ENCODE measurements at regions not wholly inside any gene's neighbourhood (a gene's known extent, or its start where the extent isn't known, plus 50 kb on each side); places are given as distances from the start of the nearest gene placed in this dataset.

DNA sequence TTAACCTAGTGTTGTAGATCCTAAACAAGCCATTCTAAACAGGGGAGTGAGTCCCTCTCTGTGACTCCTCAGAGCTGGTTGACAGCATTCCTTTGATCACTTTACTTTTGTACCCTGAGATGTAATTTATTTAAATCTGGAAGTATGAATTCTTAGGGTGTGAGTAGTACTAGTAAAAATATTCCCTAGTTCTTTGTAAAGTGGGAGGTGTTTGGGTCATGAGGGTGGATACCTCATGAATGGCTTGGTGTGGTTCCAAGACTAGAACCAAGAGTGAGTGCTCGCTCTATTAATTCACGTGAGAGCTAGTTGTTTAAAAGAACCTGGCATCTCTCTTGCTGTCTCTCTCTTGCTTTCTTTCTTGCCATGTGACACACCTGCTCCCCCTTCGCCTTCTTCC lies 223.7 kb downstream of the SQOR start:
- DNase-seq: no peak
- H3K27ac ChIP-seq (ENCODE audit: insufficient read depth, low read length): no peak overlapping the region
- H3K79me1 ChIP-seq (ENCODE audit: low read depth in 1 of 2, low read length in 2 of 2): no peaks in the 10 kb centered on the region
- no peaks in the 10 kb centered on the region for H3K36me3 ChIP-seq (ENCODE audit: control insufficient read depth, insufficient read depth, low read length)
- H3K18ac ChIP-seq (ENCODE audit: low read depth, low read length): no peak overlapping the region
- H3K4me3 ChIP-seq (ENCODE audit: insufficient read depth, low read depth, low read length): no peak overlapping the region
- intact Hi-C loops (cut with micrococcal nuclease): no loop called here
- H2AK5ac ChIP-seq (ENCODE audit: low read depth, low read length): no peak overlapping the region
- H3K56ac ChIP-seq (ENCODE audit: extremely low read depth, insufficient read depth, low read length): no peak overlapping the region
- H2AK9ac ChIP-seq (replicated peaks; ENCODE audit: low read depth, low read length, poor library complexity): no peak overlapping the region
- CTCF ChIA-PET: no interaction called here
- dilution Hi-C loops (cut with HindIII; ENCODE audit: low sequenced_read_pairs, unreplicated experiment): no loop called here
- ATAC-seq (ENCODE audit: low read depth): no peak
- H4K91ac ChIP-seq (ENCODE audit: insufficient read depth, low read depth, low read length): no peak overlapping the region
- no peak overlapping the region for H3K14ac ChIP-seq (replicated peaks; ENCODE audit: low read depth, low read length)
- no peaks in the 10 kb centered on the region for H3K9me1 ChIP-seq (ENCODE audit: insufficient read depth, low read length)
- H3K4ac ChIP-seq (ENCODE audit: low read depth, low read length): no peak overlapping the region
- H2BK15ac ChIP-seq (ENCODE audit: low read depth, low read length): no peak overlapping the region
- no peak overlapping the region for H3K4me2 ChIP-seq (ENCODE audit: low read depth, low read length)
- H4K8ac ChIP-seq (ENCODE audit: low read depth in 2 of 2, low read length in 2 of 2): no peak overlapping the region
- no TSS peak for BruUV-seq (replicated peaks)
- POLR2A ChIA-PET (ENCODE audit: unreplicated experiment): no interaction called here
- no peak for TF ChIP-seq RAD21 (IDR thresholded peaks at IDR 0.05; ENCODE audit: low read length)
- TF ChIP-seq SMC3 (IDR thresholded peaks at IDR 0.05; ENCODE audit: low read depth, low read length): no peak
- no peak for TF ChIP-seq CHD1 (IDR thresholded peaks at IDR 0.05; ENCODE audit: low read depth, low read length)
- TF ChIP-seq, protein P1, sequence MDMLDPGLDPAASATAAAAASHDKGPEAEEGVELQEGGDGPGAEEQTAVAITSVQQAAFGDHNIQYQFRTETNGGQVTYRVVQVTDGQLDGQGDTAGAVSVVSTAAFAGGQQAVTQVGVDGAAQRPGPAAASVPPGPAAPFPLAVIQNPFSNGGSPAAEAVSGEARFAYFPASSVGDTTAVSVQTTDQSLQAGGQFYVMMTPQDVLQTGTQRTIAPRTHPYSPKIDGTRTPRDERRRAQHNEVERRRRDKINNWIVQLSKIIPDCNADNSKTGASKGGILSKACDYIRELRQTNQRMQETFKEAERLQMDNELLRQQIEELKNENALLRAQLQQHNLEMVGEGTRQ (IDR thresholded peaks at IDR 0.05; ENCODE audit: low read depth, low read length): no peak
- TF ChIP-seq, protein P2, sequence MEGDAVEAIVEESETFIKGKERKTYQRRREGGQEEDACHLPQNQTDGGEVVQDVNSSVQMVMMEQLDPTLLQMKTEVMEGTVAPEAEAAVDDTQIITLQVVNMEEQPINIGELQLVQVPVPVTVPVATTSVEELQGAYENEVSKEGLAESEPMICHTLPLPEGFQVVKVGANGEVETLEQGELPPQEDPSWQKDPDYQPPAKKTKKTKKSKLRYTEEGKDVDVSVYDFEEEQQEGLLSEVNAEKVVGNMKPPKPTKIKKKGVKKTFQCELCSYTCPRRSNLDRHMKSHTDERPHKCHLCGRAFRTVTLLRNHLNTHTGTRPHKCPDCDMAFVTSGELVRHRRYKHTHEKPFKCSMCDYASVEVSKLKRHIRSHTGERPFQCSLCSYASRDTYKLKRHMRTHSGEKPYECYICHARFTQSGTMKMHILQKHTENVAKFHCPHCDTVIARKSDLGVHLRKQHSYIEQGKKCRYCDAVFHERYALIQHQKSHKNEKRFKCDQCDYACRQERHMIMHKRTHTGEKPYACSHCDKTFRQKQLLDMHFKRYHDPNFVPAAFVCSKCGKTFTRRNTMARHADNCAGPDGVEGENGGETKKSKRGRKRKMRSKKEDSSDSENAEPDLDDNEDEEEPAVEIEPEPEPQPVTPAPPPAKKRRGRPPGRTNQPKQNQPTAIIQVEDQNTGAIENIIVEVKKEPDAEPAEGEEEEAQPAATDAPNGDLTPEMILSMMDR (conservative IDR thresholded peaks at IDR 0.05; ENCODE audit: low read depth, low read length): no peak
- TF ChIP-seq POLR2A (IDR thresholded peaks at IDR 0.05; ENCODE audit: low read depth, low read length): no peak
- no peak for TF ChIP-seq RCOR1 (IDR thresholded peaks at IDR 0.05; ENCODE audit: insufficient replicate concordance, low read length)
- TF ChIP-seq MXI1 (IDR thresholded peaks at IDR 0.05; ENCODE audit: borderline replicate concordance, low read depth, low read length): no peak
- no peak for TF ChIP-seq CEBPB (IDR thresholded peaks at IDR 0.05; ENCODE audit: low read depth, low read length)
- TF ChIP-seq RFX5 (IDR thresholded peaks at IDR 0.05; ENCODE audit: low read depth, low read length): no peak
- TF ChIP-seq NFE2L2 (IDR thresholded peaks at IDR 0.05; ENCODE audit: low read depth, low read length): no peak
- TF ChIP-seq, protein P3, sequence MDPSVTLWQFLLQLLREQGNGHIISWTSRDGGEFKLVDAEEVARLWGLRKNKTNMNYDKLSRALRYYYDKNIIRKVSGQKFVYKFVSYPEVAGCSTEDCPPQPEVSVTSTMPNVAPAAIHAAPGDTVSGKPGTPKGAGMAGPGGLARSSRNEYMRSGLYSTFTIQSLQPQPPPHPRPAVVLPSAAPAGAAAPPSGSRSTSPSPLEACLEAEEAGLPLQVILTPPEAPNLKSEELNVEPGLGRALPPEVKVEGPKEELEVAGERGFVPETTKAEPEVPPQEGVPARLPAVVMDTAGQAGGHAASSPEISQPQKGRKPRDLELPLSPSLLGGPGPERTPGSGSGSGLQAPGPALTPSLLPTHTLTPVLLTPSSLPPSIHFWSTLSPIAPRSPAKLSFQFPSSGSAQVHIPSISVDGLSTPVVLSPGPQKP (IDR thresholded peaks at IDR 0.05; ENCODE audit: borderline replicate concordance, low read depth, low read length): no peak
- no peak for TF ChIP-seq FOS (IDR thresholded peaks at IDR 0.05; ENCODE audit: low read depth, low read length)
- no peak for TF ChIP-seq MAZ (IDR thresholded peaks at IDR 0.05; ENCODE audit: borderline replicate concordance, low read depth, low read length)
- TF ChIP-seq MAFK (IDR thresholded peaks at IDR 0.05; ENCODE audit: low read depth, low read length): no peak
- no peak for TF ChIP-seq BHLHE40 (IDR thresholded peaks at IDR 0.05; ENCODE audit: low read depth, low read length)
- H2BK120ac ChIP-seq (ENCODE audit: low read depth, low read length): no peak overlapping the region
- no peak overlapping the region for H3K23ac ChIP-seq (ENCODE audit: low read depth, low read length)
- no peak overlapping the region for H2BK20ac ChIP-seq (ENCODE audit: low read depth, low read length)
- H3K4me1 ChIP-seq (ENCODE audit: control insufficient read depth, insufficient read depth, low read length): no peaks in the 10 kb centered on the region
- H3K27me3 ChIP-seq (ENCODE audit: control insufficient read depth, insufficient read depth, low read length): no peaks in the 10 kb centered on the region
- H4K5ac ChIP-seq (ENCODE audit: low read depth, low read length): no peak overlapping the region
- H3K9ac ChIP-seq (ENCODE audit: low read depth, low read length): no peak overlapping the region
- H2BK5ac ChIP-seq (ENCODE audit: low read depth, low read length, poor library complexity, severe bottlenecking): no peak overlapping the region
- H4K20me1 ChIP-seq (ENCODE audit: insufficient read depth, low read length): no peaks in the 10 kb centered on the region
- H3K9me3 ChIP-seq (ENCODE audit: control insufficient read depth, insufficient read depth, low read length): no peaks in the 10 kb centered on the region; the same call in none of the 2 replicates
- WGBS, 2 experiments (ENCODE audit: extremely low coverage in 2 of 2, insufficient read length in 1 of 2): no CpG with 5 or more reads among the region's 3 CpGs
- H2AFZ ChIP-seq (replicated peaks; ENCODE audit: low read length, poor library complexity): no peak overlapping the region
- in situ Hi-C loops (cut with MboI; ENCODE audit: low sequenced_read_pairs): no loop called here

Data from IMR-90 (cell line).